ENCODE measurements at regions not wholly inside any gene's neighbourhood (a gene's known extent, or its start where the extent isn't known, plus 50 kb on each side); places are given as distances from the start of the nearest gene placed in this dataset.

GRCh38 chr10:3417096-3417495 is 244.5 kb upstream of the PITRM1 start:
- Histone ChIP-seq H3K23ac (ENCODE audit: low read depth, low read length) (no peak overlapping the region), H3K9me1 (ENCODE audit: insufficient read depth, low read length) (peaks cover 3% of the 10 kb centered on the region; the same call in 1 of the 2 replicates), H3K4me3 (ENCODE audit: insufficient read depth, low read depth, low read length) (no peak overlapping the region), H3K4me2 (ENCODE audit: low read depth, low read length) (no peak overlapping the region), H2AK9ac (replicated peaks; ENCODE audit: low read depth, low read length, poor library complexity) (no peak overlapping the region), H3K4me1 (ENCODE audit: control insufficient read depth, insufficient read depth, low read length) (no peaks in the 10 kb centered on the region), H4K5ac (ENCODE audit: low read depth, low read length) (no peak overlapping the region), H2BK5ac (ENCODE audit: low read depth, low read length, poor library complexity, severe bottlenecking) (no peak overlapping the region), H3K27ac (ENCODE audit: insufficient read depth, low read length) (no peak overlapping the region), H2BK15ac (ENCODE audit: low read depth, low read length) (no peak overlapping the region), H3K14ac (replicated peaks; ENCODE audit: low read depth, low read length) (no peak overlapping the region), H3K27me3 (ENCODE audit: control insufficient read depth, insufficient read depth, low read length) (no peaks in the 10 kb centered on the region), H4K8ac (ENCODE audit: low read depth in 2 of 2, low read length in 2 of 2) (no peak overlapping the region), H3K36me3 (ENCODE audit: control insufficient read depth, insufficient read depth, low read length) (no peaks in the 10 kb centered on the region), H2AFZ (replicated peaks; ENCODE audit: low read length, poor library complexity) (no peak overlapping the region), H4K20me1 (ENCODE audit: insufficient read depth, low read length) (no peaks in the 10 kb centered on the region), H3K4ac (ENCODE audit: low read depth, low read length) (no peak overlapping the region), H2BK120ac (ENCODE audit: low read depth, low read length) (no peak overlapping the region), H3K18ac (ENCODE audit: low read depth, low read length) (no peak overlapping the region), H2AK5ac (ENCODE audit: low read depth, low read length) (no peak overlapping the region), H3K56ac (ENCODE audit: extremely low read depth, insufficient read depth, low read length) (no peak overlapping the region), H2BK20ac (ENCODE audit: low read depth, low read length) (no peak overlapping the region), H3K9ac (ENCODE audit: low read depth, low read length) (no peak overlapping the region), H4K91ac (ENCODE audit: insufficient read depth, low read depth, low read length) (no peak overlapping the region), H3K9me3 (ENCODE audit: control insufficient read depth, insufficient read depth, low read length) (no peaks in the 10 kb centered on the region), H3K79me1 (ENCODE audit: low read depth in 1 of 2, low read length in 2 of 2) (no peaks in the 10 kb centered on the region)
- DNase-seq, result no peak
- TF ChIP-seq RAD21 (IDR thresholded peaks at IDR 0.05; ENCODE audit: low read length) (no peak), RFX5 (IDR thresholded peaks at IDR 0.05; ENCODE audit: low read depth, low read length) (no peak), SMC3 (IDR thresholded peaks at IDR 0.05; ENCODE audit: low read depth, low read length) (no peak), MXI1 (IDR thresholded peaks at IDR 0.05; ENCODE audit: borderline replicate concordance, low read depth, low read length) (no peak), FOS (IDR thresholded peaks at IDR 0.05; ENCODE audit: low read depth, low read length) (no peak), BHLHE40 (IDR thresholded peaks at IDR 0.05; ENCODE audit: low read depth, low read length) (no peak), RCOR1 (IDR thresholded peaks at IDR 0.05; ENCODE audit: insufficient replicate concordance, low read length) (no peak), MAFK (IDR thresholded peaks at IDR 0.05; ENCODE audit: low read depth, low read length) (no peak), POLR2A (IDR thresholded peaks at IDR 0.05; ENCODE audit: low read depth, low read length) (no peak), CHD1 (IDR thresholded peaks at IDR 0.05; ENCODE audit: low read depth, low read length) (no peak), NFE2L2 (IDR thresholded peaks at IDR 0.05; ENCODE audit: low read depth, low read length) (no peak), CEBPB (IDR thresholded peaks at IDR 0.05; ENCODE audit: low read depth, low read length) (no peak), MAZ (IDR thresholded peaks at IDR 0.05; ENCODE audit: borderline replicate concordance, low read depth, low read length) (no peak)
- TF ChIP-seq, protein P1, sequence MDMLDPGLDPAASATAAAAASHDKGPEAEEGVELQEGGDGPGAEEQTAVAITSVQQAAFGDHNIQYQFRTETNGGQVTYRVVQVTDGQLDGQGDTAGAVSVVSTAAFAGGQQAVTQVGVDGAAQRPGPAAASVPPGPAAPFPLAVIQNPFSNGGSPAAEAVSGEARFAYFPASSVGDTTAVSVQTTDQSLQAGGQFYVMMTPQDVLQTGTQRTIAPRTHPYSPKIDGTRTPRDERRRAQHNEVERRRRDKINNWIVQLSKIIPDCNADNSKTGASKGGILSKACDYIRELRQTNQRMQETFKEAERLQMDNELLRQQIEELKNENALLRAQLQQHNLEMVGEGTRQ (IDR thresholded peaks at IDR 0.05; ENCODE audit: low read depth, low read length), result no peak
- TF ChIP-seq, protein P2, sequence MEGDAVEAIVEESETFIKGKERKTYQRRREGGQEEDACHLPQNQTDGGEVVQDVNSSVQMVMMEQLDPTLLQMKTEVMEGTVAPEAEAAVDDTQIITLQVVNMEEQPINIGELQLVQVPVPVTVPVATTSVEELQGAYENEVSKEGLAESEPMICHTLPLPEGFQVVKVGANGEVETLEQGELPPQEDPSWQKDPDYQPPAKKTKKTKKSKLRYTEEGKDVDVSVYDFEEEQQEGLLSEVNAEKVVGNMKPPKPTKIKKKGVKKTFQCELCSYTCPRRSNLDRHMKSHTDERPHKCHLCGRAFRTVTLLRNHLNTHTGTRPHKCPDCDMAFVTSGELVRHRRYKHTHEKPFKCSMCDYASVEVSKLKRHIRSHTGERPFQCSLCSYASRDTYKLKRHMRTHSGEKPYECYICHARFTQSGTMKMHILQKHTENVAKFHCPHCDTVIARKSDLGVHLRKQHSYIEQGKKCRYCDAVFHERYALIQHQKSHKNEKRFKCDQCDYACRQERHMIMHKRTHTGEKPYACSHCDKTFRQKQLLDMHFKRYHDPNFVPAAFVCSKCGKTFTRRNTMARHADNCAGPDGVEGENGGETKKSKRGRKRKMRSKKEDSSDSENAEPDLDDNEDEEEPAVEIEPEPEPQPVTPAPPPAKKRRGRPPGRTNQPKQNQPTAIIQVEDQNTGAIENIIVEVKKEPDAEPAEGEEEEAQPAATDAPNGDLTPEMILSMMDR (conservative IDR thresholded peaks at IDR 0.05; ENCODE audit: low read depth, low read length), result no peak
- TF ChIP-seq, protein P3, sequence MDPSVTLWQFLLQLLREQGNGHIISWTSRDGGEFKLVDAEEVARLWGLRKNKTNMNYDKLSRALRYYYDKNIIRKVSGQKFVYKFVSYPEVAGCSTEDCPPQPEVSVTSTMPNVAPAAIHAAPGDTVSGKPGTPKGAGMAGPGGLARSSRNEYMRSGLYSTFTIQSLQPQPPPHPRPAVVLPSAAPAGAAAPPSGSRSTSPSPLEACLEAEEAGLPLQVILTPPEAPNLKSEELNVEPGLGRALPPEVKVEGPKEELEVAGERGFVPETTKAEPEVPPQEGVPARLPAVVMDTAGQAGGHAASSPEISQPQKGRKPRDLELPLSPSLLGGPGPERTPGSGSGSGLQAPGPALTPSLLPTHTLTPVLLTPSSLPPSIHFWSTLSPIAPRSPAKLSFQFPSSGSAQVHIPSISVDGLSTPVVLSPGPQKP (IDR thresholded peaks at IDR 0.05; ENCODE audit: borderline replicate concordance, low read depth, low read length), result no peak
- CTCF ChIA-PET, result no interaction called here
- intact Hi-C loops (cut with micrococcal nuclease) (no loop called here), in situ Hi-C loops (cut with MboI; ENCODE audit: low sequenced_read_pairs) (no loop called here), dilution Hi-C loops (cut with HindIII; ENCODE audit: low sequenced_read_pairs, unreplicated experiment) (no loop called here)
- no peak for ATAC-seq (ENCODE audit: low read depth)
- no TSS peak for BruUV-seq (replicated peaks)
- POLR2A ChIA-PET (ENCODE audit: unreplicated experiment), result no interaction called here
- 93% methylated on average over 3 of the region's 9 CpGs; no CpG with 5 or more reads in 1 of the 2 experiments for WGBS, 2 experiments (ENCODE audit: extremely low coverage in 2 of 2, insufficient read length in 1 of 2)
